ENCODE measurements at regions not wholly inside any gene's neighbourhood (a gene's known extent, or its start where the extent isn't known, plus 50 kb on each side); places are given as distances from the start of the nearest gene placed in this dataset.

- no peaks in the 10 kb centered on the region for H3K79me2 ChIP-seq (ENCODE audit: control insufficient read depth in 1 of 2, insufficient read depth in 2 of 2, low read length in 2 of 2)
- H4K5ac ChIP-seq (ENCODE audit: insufficient read length, low read depth, low read length): no peak overlapping the region
- no peak overlapping the region for H2AK5ac ChIP-seq (ENCODE audit: low read depth, low read length)
- no peak overlapping the region for H4K91ac ChIP-seq (replicated peaks; ENCODE audit: insufficient read length, low read length)
- H2BK120ac ChIP-seq (replicated peaks; ENCODE audit: low read depth, low read length): no peak overlapping the region
- H2BK15ac ChIP-seq (ENCODE audit: low read length): no peak overlapping the region
- H3K27me3 ChIP-seq (replicated peaks in 1 of 4; ENCODE audit: control insufficient read depth in 3 of 4, extremely low read depth in 1 of 4, insufficient read depth in 3 of 4, low read length in 3 of 4): no peaks in the 10 kb centered on the region
- no peak overlapping the region for H2BK12ac ChIP-seq (ENCODE audit: low read depth, low read length)
- FAIRE-seq (no peak), DNase-seq (ENCODE audit: low read depth in 1 of 2, low spot score in 2 of 2) (no peak)
- no peak overlapping the region for H3K27ac ChIP-seq (ENCODE audit: low read depth, low read length)
- H2AFZ ChIP-seq (ENCODE audit: low read length): no peak overlapping the region
- H2BK20ac ChIP-seq (ENCODE audit: low read length): no peak overlapping the region
- TF ChIP-seq KDM1A (IDR thresholded peaks at IDR 0.05; ENCODE audit: borderline replicate concordance, low read length) (no peak), RAD21 (IDR thresholded peaks at IDR 0.05 in 1 of 2, conservative IDR thresholded peaks at IDR 0.05 in 1 of 2; ENCODE audit: low read depth in 2 of 2, low read length in 2 of 2) (no peak), POLR2A (IDR thresholded peaks at IDR 0.05; ENCODE audit: control extremely low read depth in 1 of 2, low read depth in 2 of 2, low read length in 2 of 2) (no peak), SIRT6 (IDR thresholded peaks at IDR 0.05; ENCODE audit: low read length) (no peak), CREB1 (IDR thresholded peaks at IDR 0.05) (no peak), SRF (IDR thresholded peaks at IDR 0.05; ENCODE audit: low read depth, low read length) (no peak), GTF2F1 (IDR thresholded peaks at IDR 0.05; ENCODE audit: borderline replicate concordance, low read depth, low read length) (no peak), CEBPB (IDR thresholded peaks at IDR 0.05; ENCODE audit: low read depth, low read length) (no peak), GABPA (IDR thresholded peaks at IDR 0.05; ENCODE audit: borderline replicate concordance, insufficient read depth, low read length) (no peak), NRF1 (IDR thresholded peaks at IDR 0.05; ENCODE audit: low read depth, low read length) (no peak), PHF8 (conservative IDR thresholded peaks at IDR 0.05; ENCODE audit: low read depth, low read length) (no peak)
- no peak overlapping the region for H3K23ac ChIP-seq (ENCODE audit: insufficient read length)
- H3K56ac ChIP-seq (replicated peaks; ENCODE audit: insufficient read length, low read depth, low read length): no peak overlapping the region
- no peaks in the 10 kb centered on the region for H4K20me1 ChIP-seq (replicated peaks in 1 of 2; ENCODE audit: control insufficient read depth in 1 of 2, insufficient read depth in 2 of 2, low read length in 2 of 2)
- no peak overlapping the region for H3K4me2 ChIP-seq (ENCODE audit: insufficient read depth in 1 of 2, low read depth in 2 of 2, low read length in 2 of 2)
- no peaks in the 10 kb centered on the region for H3K79me1 ChIP-seq (ENCODE audit: low read depth, low read length)
- ChIA-PET CTCF (ENCODE audit: partially characterized antibody) (no interaction called here), POLR2A (ENCODE audit: partially characterized antibody) (no interaction called here)
- no peaks in the 10 kb centered on the region for H3K36me3 ChIP-seq (ENCODE audit: control insufficient read depth in 2 of 4, insufficient read depth in 4 of 4, low read length in 3 of 4)
- WGBS, 2 experiments (ENCODE audit: extremely low coverage in 1 of 2, insufficient coverage in 1 of 2, insufficient read length in 1 of 2, insufficient replicate concordance in 2 of 2, low coverage in 1 of 2, low lambda C conversion rate in 2 of 2, missing lambda C conversion rate in 1 of 2): 87% methylated on average over 1 of the region's 1 CpG; no CpG with 5 or more reads in 1 of the 2 experiments
- no peak overlapping the region for H3K4ac ChIP-seq (replicated peaks; ENCODE audit: insufficient read length, low read depth, low read length)
- no peak overlapping the region for H3K9ac ChIP-seq (replicated peaks in 1 of 4; ENCODE audit: extremely low read depth in 1 of 4, low read depth in 3 of 4, low read length in 3 of 4)
- no peak overlapping the region for H4K8ac ChIP-seq (ENCODE audit: extremely low read depth, insufficient read depth, low read length)
- H3K14ac ChIP-seq (ENCODE audit: insufficient read length): no peak overlapping the region
- H3K4me3 ChIP-seq (ENCODE audit: extremely low read depth in 1 of 4, insufficient read depth in 2 of 4, low read depth in 3 of 4, low read length in 4 of 4): no peak overlapping the region
- H3K4me1 ChIP-seq (replicated peaks in 1 of 4; ENCODE audit: control insufficient read depth in 3 of 4, insufficient read depth in 4 of 4, low read length in 3 of 4): no peaks in the 10 kb centered on the region
- H3K18ac ChIP-seq (ENCODE audit: extremely low read depth, low read length): no peak overlapping the region
- no peak overlapping the region for H2BK5ac ChIP-seq (ENCODE audit: low read depth, low read length)
- H3K23me2 ChIP-seq (ENCODE audit: low read depth, low read length): no peaks in the 10 kb centered on the region
- no peaks in the 10 kb centered on the region for H3K9me3 ChIP-seq (ENCODE audit: insufficient read depth in 2 of 2, low read depth in 1 of 2, low read length in 1 of 2)
These were observed 1133.8 kb downstream of the SORCS3 start for GRCh38 chr10:105774881-105775280.
